ENCODE measurements at regions not wholly inside any gene's neighbourhood (a gene's known extent, or its start where the extent isn't known, plus 50 kb on each side); places are given as distances from the start of the nearest gene placed in this dataset.

DNA sequence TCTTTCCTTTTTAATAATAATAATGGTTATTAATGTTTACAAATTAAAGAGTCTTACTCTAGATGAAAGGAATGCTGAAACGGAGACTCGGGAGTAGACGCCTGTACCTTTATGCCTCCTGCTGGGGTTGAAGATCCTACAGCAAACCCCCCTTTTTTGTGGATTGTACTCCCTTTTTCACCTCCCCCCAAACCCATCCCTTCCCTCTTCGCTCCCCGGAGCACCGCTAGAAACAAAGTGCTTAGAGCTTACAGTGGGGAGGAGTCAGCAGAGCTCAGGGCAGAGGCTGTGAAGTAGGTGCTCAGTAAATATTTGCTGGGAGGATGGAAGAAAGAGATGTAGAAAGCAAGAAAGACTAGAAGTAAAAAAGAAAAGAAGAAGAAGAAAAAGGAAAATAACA lies 169.7 kb downstream of the NXPE2 start:
- no peak for ATAC-seq (replicated peaks)
- H3K27ac Mint-ChIP-seq, result no peak overlapping the region

DNA sequence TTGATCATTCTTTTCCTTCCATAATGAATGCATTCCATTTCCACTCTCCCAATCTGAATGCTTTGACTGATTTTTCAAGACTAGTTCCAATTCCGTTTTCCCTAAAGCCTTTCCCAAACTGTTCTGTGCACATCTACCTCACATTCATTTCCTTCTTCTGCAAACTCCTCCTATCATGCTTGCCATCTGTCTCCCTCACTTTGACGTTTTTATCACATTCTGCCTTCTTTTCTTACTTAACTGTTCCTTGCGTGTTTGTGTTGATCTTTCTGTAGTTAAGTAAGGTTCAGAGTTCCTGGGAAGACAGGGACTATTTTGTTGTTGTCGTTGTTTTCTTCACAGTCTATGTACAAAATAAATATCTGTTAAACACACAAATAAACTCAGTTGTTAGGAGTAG lies 179.0 kb downstream of the NXPE2 start:
- Mint-ChIP-seq H3K36me3 (ENCODE audit: insufficient read depth) (no peaks in the 10 kb centered on the region), H3K4me1 (ENCODE audit: low read depth in 2 of 2) (no peaks in the 10 kb centered on the region), H3K27me3 (peaks cover 2 to 21% of the 10 kb centered on the region in 2 donors), H3K27ac (no peak overlapping the region), H3K4me3 (no peak overlapping the region), H3K9me3 (peaks cover 5 to 7% of the 10 kb centered on the region in 2 donors)
- DNase-seq (no peak), ATAC-seq (replicated peaks) (no peak)

More for the DNA sequence above, 169.7 kb downstream of the NXPE2 start:
- DNase-seq, result no peak
- Mint-ChIP-seq H3K4me1 (ENCODE audit: low read depth in 2 of 2) (peaks cover 0 to 2% of the 10 kb centered on the region in 2 donors), H3K4me3 (no peak overlapping the region), H3K9me3 (no peaks in the 10 kb centered on the region), H3K27me3 (peaks cover 30 to 37% of the 10 kb centered on the region in 2 donors), H3K36me3 (ENCODE audit: insufficient read depth) (no peaks in the 10 kb centered on the region)

DNA sequence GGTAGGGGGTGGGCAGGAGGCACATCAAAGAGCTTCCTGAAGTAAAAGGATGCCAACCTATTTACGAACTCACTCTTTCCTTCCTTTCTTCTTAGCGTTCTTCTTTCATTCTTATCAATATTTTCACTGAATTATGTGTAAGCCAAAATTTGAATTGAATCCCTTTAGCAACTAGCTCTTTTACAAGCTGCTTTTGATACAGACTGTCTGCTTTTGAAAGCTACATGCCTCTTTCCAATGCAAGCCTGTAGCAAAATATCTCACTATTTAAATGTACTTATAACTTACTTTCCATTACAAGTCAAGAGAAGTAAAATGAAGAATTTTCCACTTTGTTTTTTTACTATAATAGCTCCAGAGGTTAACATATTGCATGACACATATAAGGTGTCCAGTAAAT lies 186.6 kb downstream of the NXPE2 start:
- peaks cover 0 to under 1% of the 10 kb centered on the region in 2 donors for H3K9me3 Mint-ChIP-seq
- H3K27ac Mint-ChIP-seq, result no peak overlapping the region
- DNase-seq (no peak), ATAC-seq (replicated peaks) (no peak)
- H3K4me1 Mint-ChIP-seq (ENCODE audit: low read depth in 2 of 2), result no peaks in the 10 kb centered on the region
- H3K27me3 Mint-ChIP-seq, result peaks cover 15 to 23% of the 10 kb centered on the region in 2 donors
- no peak overlapping the region for H3K4me3 Mint-ChIP-seq
- H3K36me3 Mint-ChIP-seq (ENCODE audit: insufficient read depth), result no peaks in the 10 kb centered on the region

DNA sequence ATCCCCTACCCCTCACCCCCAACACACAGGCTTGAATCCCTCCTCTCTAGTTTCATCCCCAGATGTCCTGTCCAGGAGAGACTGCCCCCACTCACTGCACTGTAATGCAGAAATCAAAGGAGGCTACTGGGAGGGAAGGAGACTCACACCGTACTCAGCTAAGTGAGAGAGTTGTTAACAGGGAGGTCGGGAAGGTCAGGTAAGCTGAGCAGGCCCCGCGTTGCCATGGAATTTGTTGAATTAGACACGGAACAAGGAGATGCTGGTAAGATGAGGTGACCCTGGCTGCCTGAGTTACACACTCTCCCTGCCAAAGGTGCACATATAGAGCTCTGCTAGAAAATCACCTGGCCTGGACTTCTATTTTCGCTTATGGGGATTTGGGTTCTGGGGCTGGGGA lies 197.9 kb downstream of the NXPE2 start:
- Mint-ChIP-seq H3K36me3 (ENCODE audit: insufficient read depth) (no peaks in the 10 kb centered on the region), H3K27ac (no peak overlapping the region), H3K4me3 (no peak overlapping the region), H3K9me3 (no peaks in the 10 kb centered on the region), H3K27me3 (peaks cover 4 to 6% of the 10 kb centered on the region in 2 donors), H3K4me1 (ENCODE audit: low read depth in 2 of 2) (peaks cover 6 to 10% of the 10 kb centered on the region in 2 donors)
- ATAC-seq (replicated peaks) (no peak), DNase-seq (no peak)

DNA sequence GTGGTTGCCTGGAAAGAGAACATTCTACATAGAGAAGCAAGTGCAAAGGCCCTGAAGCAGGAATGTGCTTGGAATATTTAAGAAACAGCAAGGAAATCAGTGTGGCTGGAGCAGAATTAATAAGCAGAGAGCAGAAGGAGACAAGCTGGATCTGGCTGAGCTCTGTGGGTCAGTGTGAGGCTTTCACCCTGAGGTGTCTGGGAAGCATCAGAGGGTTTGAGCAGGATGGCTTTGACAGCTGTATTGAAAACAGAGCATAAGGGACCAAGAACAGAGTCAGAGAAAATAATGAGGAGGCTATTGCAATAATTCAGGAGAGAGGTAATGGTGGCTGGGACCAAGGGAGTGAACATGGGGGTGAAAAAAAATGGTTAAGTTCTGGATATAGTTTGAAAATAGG lies 199.6 kb downstream of the NXPE2 start:
- ATAC-seq (replicated peaks) (no peak), DNase-seq (no peak)
- no peaks in the 10 kb centered on the region for H3K36me3 Mint-ChIP-seq (ENCODE audit: insufficient read depth)
- no peaks in the 10 kb centered on the region for H3K27me3 Mint-ChIP-seq
- peaks cover 8 to 12% of the 10 kb centered on the region in 2 donors for H3K4me1 Mint-ChIP-seq (ENCODE audit: low read depth in 2 of 2)
- no peaks in the 10 kb centered on the region for H3K9me3 Mint-ChIP-seq
- H3K4me3 Mint-ChIP-seq, result no peak overlapping the region
- H3K27ac Mint-ChIP-seq, result no peak overlapping the region

DNA sequence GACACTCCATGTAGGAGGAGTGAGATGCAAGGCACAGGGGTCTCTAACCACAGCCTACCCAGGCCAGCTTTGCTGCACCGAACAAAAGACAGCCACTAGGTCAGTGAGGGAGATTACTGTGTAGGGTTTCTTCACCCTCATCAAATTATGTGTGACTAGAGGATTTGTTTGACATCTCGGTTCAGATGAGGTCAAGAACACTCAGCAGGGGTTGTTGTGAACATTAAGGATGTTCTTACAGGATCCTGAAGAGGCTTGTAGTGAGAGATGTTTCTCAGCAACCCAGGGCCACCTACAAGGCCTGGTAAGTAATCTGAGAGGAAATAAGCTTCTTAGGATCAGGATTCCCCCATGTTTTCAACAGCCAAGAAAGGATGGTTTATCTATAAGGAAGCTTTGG lies 202.1 kb downstream of the NXPE2 start:
- H3K27me3 Mint-ChIP-seq, result no peaks in the 10 kb centered on the region

DNA sequence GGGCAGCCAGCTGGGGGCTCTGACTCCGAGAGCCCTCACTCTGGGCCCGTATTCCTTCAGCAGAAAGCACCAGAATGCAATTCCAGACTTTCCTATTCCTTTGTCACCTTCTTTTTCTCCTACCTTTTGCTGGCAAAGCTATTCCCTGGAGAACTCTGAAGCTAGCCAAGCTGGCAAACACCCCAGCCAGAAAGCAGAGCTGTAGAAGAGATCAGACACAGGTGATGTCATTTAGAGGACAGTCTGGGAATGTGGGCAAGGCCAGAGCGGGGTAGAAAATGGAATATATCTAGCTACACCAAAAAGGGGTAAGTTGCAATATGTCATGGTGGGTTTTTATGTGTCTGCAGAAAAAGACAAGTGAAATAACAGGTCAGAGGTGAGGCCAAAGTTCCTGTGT lies 205.1 kb downstream of the NXPE2 start:
- ATAC-seq (replicated peaks) (no peak), DNase-seq (no peak)
- no peaks in the 10 kb centered on the region for H3K27me3 Mint-ChIP-seq
- H3K4me1 Mint-ChIP-seq (ENCODE audit: low read depth in 2 of 2), result peaks cover 8 to 12% of the 10 kb centered on the region in 2 donors
- H3K9me3 Mint-ChIP-seq, result no peaks in the 10 kb centered on the region
- H3K36me3 Mint-ChIP-seq (ENCODE audit: insufficient read depth), result no peaks in the 10 kb centered on the region
- no peak overlapping the region for H3K4me3 Mint-ChIP-seq
- H3K27ac Mint-ChIP-seq, result no peak overlapping the region

More for the DNA sequence above, 202.1 kb downstream of the NXPE2 start:
- Mint-ChIP-seq H3K4me1 (ENCODE audit: low read depth in 2 of 2) (peaks cover 8 to 12% of the 10 kb centered on the region in 2 donors), H3K36me3 (ENCODE audit: insufficient read depth) (no peaks in the 10 kb centered on the region), H3K9me3 (no peaks in the 10 kb centered on the region), H3K4me3 (peak overlapping the region in 1 of 2 donors; percentile 37), H3K27ac (peak overlapping the region; percentile 18 to 64)
- DNase-seq, result no peak
- no peak for ATAC-seq (replicated peaks)

DNA sequence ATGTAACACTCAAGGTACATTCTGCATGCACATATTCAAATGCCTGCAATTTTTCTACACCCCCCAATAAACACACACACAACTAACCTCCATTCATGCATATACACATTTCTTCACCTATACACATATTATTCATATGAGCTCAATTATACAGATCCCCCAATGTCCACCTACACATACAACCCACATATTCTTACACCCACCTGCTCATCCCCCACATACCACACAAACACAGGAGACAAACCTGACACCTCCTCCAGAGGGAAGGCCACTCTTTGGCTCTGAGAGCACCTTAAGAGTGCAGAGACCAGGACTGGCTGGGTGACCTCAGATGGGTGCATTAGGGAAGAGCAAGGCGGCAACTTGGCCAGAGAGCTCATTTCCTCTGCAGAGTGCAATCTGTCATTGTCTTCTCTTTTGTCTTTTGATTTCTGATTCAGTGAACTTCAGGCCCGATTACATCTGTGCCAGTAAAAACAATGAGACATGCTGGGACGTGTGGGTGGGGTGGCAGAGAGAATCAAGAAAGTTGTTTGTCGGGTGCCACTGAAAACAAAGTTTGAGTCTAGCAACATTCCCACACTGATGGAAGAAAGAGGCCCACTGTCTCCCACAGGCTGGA lies 208.4 kb downstream of the NXPE2 start:
- ATAC-seq (replicated peaks), result no peak
- no peak overlapping the region for H3K4me3 Mint-ChIP-seq
- H3K9me3 Mint-ChIP-seq, result peaks cover 0 to 1% of the 10 kb centered on the region in 2 donors
- no peak for DNase-seq
- no peaks in the 10 kb centered on the region for H3K36me3 Mint-ChIP-seq (ENCODE audit: insufficient read depth)
- H3K27me3 Mint-ChIP-seq, result no peaks in the 10 kb centered on the region
- no peak overlapping the region for H3K27ac Mint-ChIP-seq
- H3K4me1 Mint-ChIP-seq (ENCODE audit: low read depth in 2 of 2), result no peaks in the 10 kb centered on the region

DNA sequence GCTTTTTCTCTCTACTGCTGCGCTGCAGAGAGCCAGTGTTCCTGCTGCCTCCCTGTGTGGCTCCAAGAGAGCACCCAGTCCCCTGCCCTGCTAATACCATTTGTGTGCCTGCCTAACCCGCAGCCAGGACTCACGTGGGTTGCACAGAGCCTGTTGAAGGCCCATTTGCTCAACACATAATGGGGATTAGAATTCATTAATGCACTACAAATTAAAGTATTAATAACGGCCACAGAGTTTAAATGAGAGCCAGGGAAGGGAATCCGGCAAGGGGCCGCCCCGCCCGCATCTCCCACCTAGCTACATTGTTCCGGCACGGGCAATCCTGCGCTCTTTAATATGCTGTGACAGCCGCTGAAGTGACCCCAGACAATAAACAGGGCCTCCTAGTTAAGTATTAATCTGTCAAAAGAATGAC lies 211.3 kb downstream of the NXPE2 start:
- peaks cover 0 to 6% of the 10 kb centered on the region in 2 donors for H3K27me3 Mint-ChIP-seq
- H3K27ac Mint-ChIP-seq, result no peak overlapping the region
- DNase-seq (no peak), ATAC-seq (replicated peaks) (no peak)
- H3K36me3 Mint-ChIP-seq (ENCODE audit: insufficient read depth), result no peaks in the 10 kb centered on the region
- no peak overlapping the region for H3K4me3 Mint-ChIP-seq
- H3K4me1 Mint-ChIP-seq (ENCODE audit: low read depth in 2 of 2), result no peaks in the 10 kb centered on the region
- peaks cover 0 to 1% of the 10 kb centered on the region in 2 donors for H3K9me3 Mint-ChIP-seq

DNA sequence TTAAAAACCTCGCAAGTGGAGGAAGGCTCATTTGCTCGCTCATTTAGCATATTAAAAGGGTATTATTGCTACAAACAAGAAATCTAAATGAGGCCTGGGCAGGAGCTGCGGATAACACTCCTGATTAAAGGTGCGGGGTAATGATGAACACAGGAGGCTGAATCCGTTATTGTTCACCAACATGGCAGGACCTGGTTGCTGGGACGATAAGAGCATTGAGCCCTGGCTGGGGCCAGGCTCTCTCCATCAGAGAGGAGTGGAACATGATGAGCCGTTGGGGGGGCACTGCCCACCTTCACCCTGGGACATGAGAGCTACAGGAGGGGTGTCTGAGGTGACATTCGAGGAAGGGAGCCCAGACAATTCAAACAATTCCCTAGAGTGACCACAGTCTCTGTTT lies 211.7 kb downstream of the NXPE2 start:
- Mint-ChIP-seq H3K27ac (no peak overlapping the region), H3K36me3 (ENCODE audit: insufficient read depth) (no peaks in the 10 kb centered on the region), H3K4me3 (no peak overlapping the region), H3K27me3 (peaks cover 0 to 8% of the 10 kb centered on the region in 2 donors), H3K9me3 (peaks cover 0 to 1% of the 10 kb centered on the region in 2 donors), H3K4me1 (ENCODE audit: low read depth in 2 of 2) (no peaks in the 10 kb centered on the region)
- ATAC-seq (replicated peaks), result no peak
- no peak for DNase-seq

DNA sequence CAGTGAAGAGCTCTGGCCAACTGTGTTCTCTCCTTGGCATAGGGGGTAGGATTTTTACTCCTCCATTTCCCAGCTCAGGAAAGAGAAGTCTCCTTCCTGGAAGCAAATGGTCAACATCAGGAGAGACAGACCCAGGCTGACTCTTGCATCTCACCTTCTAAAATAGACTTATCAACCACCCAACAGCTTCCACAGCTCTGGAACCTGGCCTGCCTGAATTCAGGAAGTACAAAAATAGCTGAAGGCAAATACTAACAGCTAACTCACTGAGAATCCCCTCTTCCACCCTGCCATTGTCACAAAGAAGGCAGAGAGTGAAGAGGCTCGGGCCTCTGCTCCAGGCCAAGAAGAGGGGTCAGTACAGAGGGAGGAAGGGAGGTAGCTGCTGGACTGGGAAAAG lies 213.6 kb downstream of the NXPE2 start:
- H3K4me1 Mint-ChIP-seq (ENCODE audit: low read depth in 2 of 2), result no peaks in the 10 kb centered on the region
- peaks cover 0 to 1% of the 10 kb centered on the region in 2 donors for H3K9me3 Mint-ChIP-seq
- DNase-seq (no peak), ATAC-seq (replicated peaks) (no peak)
- H3K27me3 Mint-ChIP-seq, result peaks cover 0 to 19% of the 10 kb centered on the region in 2 donors
- H3K36me3 Mint-ChIP-seq (ENCODE audit: insufficient read depth), result no peaks in the 10 kb centered on the region
- H3K27ac Mint-ChIP-seq, result no peak overlapping the region
- H3K4me3 Mint-ChIP-seq, result no peak overlapping the region

DNA sequence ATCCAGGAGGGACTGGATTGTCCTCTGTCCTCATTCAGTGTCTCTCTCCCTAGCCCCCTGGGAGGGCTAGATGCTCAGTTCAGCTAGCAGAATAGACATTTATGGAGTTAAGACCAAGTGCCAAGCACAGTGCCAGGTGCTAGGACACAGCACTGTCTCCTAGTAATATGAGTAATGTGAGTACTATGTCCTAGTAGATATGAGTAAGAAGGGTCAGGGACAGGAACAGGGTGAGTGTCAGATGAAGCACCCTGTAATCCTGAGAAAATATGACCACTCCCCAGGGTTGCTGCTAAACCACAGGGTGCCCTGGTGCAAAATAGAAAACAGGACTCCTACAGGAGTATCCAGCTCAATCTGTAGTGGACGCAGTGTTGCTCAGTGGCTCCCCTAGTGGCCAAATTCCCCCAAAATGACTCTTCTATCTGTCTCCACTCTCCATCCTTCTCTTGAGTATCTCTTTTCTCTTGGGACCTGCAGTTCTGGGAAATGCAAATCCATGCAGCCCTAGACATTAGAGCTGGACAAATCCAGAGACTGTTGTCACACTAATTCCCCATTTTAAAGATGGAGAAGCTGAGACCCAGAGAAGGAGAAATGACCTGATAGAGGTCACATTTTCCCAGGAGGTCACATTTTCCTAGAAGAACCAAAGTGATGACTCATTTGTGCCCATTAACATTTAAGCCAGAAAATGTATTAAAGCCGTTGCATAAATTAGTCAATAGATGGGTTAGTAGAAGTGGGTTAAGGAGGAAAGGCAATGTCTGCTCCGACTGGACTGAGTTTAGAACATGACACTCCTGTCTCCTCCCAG lies 214.3 kb downstream of the NXPE2 start:
- Mint-ChIP-seq H3K27me3 (peaks cover 0 to 21% of the 10 kb centered on the region in 2 donors), H3K36me3 (ENCODE audit: insufficient read depth) (no peaks in the 10 kb centered on the region), H3K4me3 (no peak overlapping the region), H3K4me1 (ENCODE audit: low read depth in 2 of 2) (no peaks in the 10 kb centered on the region), H3K27ac (no peak overlapping the region), H3K9me3 (peaks cover 0 to 1% of the 10 kb centered on the region in 2 donors)
- ATAC-seq (replicated peaks) (no peak), DNase-seq (no peak)

DNA sequence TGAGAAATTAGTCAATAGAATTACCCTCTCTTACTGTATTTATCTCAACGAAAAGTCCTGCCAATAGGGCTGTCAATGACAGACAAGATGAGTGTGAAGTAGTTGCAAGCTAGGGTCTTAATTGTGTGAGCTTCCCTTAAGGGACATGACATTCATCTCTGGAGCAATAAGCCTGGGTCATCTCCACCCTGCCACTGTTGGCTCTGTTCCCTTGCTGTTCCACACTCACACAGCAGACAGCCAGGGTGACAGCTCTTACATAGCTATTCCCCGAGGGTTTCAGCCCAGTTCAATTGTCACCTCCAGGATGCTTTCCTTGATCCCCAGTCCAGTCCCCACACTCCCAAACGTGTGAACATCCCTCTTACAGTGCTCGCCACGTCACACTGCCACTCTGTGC lies 215.0 kb downstream of the NXPE2 start:
- no peaks in the 10 kb centered on the region for H3K4me1 Mint-ChIP-seq (ENCODE audit: low read depth in 2 of 2)
- peaks cover 0 to 27% of the 10 kb centered on the region in 2 donors for H3K27me3 Mint-ChIP-seq
- peaks cover 0 to 1% of the 10 kb centered on the region in 2 donors for H3K9me3 Mint-ChIP-seq
- H3K4me3 Mint-ChIP-seq, result no peak overlapping the region
- no peak overlapping the region for H3K27ac Mint-ChIP-seq
- H3K36me3 Mint-ChIP-seq (ENCODE audit: insufficient read depth), result no peaks in the 10 kb centered on the region
- ATAC-seq (replicated peaks), result no peak
- DNase-seq, result no peak

DNA sequence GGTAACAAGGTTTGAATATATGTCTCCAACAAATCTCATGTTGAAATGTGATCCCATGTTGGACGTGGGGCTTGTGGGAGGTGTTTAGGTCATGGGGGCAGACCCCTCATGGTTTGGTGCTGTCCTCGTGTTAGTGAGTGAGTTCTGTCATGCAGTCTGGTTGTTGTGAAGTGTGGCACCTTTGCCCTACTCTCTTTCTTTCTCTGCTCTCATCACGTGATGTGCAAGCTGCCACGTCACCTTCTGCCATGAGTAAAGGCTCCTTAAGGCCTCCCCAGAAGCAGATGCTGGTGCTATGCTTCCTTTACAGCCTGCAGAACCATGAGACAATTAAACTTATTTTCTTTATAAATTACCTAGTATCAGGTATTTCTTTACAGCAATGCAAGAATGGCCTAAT lies 218.3 kb downstream of the NXPE2 start:
- Mint-ChIP-seq H3K27ac (no peak overlapping the region), H3K27me3 (peaks cover 6 to 39% of the 10 kb centered on the region in 2 donors)
- ATAC-seq (replicated peaks), result no peak

More for the DNA sequence above, 218.3 kb downstream of the NXPE2 start:
- Mint-ChIP-seq H3K9me3 (peaks cover 5 to 7% of the 10 kb centered on the region in 2 donors), H3K36me3 (ENCODE audit: insufficient read depth) (no peaks in the 10 kb centered on the region), H3K4me3 (no peak overlapping the region), H3K4me1 (ENCODE audit: low read depth in 2 of 2) (no peaks in the 10 kb centered on the region)
- DNase-seq, result no peak

Measured in effector memory CD8-positive, alpha-beta T cell (primary cell).